Neutrophil (primary cell): ENCODE measurements at regions not wholly inside any gene's neighbourhood (a gene's known extent, or its start where the extent isn't known, plus 50 kb on each side); places are given as distances from the start of the nearest gene placed in this dataset.

Experiments
- H3K27ac ChIP-seq: fragments of 200-600 bp; sonication (generic); 2 replicates; pipeline ENCODE4 v1.5.1; 2016; ENCODE audit warnings: mild to moderate bottlenecking, moderate library complexity
- H3K27me3 ChIP-seq: fragments of 200-600 bp; sonication (generic); 2 replicates; pipeline ENCODE4 v1.6.0; 2016; ENCODE audit warnings: mild to moderate bottlenecking
- H3K36me3 ChIP-seq: fragments of 200-600 bp; sonication (generic); 2 replicates; pipeline ENCODE4 v1.5.1; 2017
- H3K4me1 ChIP-seq, 2 experiments: fragments of 200-600 bp in 1 of 2; sonication (generic) in 1 of 2; 1 replicate in 1 of 2; 2 replicates in 1 of 2; pipeline versions ENCODE4 v1.5.1 to v1.6.1; 2013 to 2016; ENCODE audit warnings: low read depth in 1 of 2, low read length in 1 of 2, mild to moderate bottlenecking in 1 of 2, moderate library complexity in 1 of 2; ENCODE audit not compliant: control insufficient read depth in 1 of 2, insufficient read depth in 1 of 2
- H3K4me3 ChIP-seq, 2 experiments: fragments of 200-600 bp in 1 of 2; sonication (generic) in 1 of 2; 1 replicate in 1 of 2; 2 replicates in 1 of 2; pipeline ENCODE4 v1.5.1; 2013 to 2016; ENCODE audit warnings: low read depth in 1 of 2, low read length in 1 of 2, mild to moderate bottlenecking in 1 of 2, moderate library complexity in 1 of 2
- H3K9me3 ChIP-seq: fragments of 200-600 bp; sonication (generic); 2 replicates; pipeline ENCODE4 v1.5.1; 2016
- CTCF ChIP-seq: fragments of 200-600 bp; sonication (generic); IDR thresholded peaks from 2 replicates; pipeline ENCODE4 v1.5.1; 2016; ENCODE audit warnings: antibody characterized with exemption

- Histone ChIP-seq H3K27me3 (no peaks in the 10 kb centered on the region), H3K9me3 (no peaks in the 10 kb centered on the region), H3K4me1 (peaks cover 17 to 20% of the 10 kb centered on the region in 2 experiments), H3K27ac (no peak overlapping the region), H3K36me3 (no peaks in the 10 kb centered on the region), H3K4me3 (no peak overlapping the region)
- no peak for TF ChIP-seq CTCF
These were observed 271.6 kb downstream of the AUH start for GRCh38 chr9:91090130-91090410.

GRCh38 chr9:91092214-91092613 is 269.5 kb downstream of the AUH start:
- Histone ChIP-seq H3K27me3 (no peaks in the 10 kb centered on the region), H3K36me3 (no peaks in the 10 kb centered on the region), H3K4me3 (no peak overlapping the region), H3K27ac (no peak overlapping the region), H3K4me1 (peaks cover 0 to under 1% of the 10 kb centered on the region in 2 experiments), H3K9me3 (no peaks in the 10 kb centered on the region)
- no peak for TF ChIP-seq CTCF

- H3K4me1 ChIP-seq = peaks cover 3 to 6% of the 10 kb centered on the region in 2 experiments
- H3K36me3 ChIP-seq = no peaks in the 10 kb centered on the region
- no peaks in the 10 kb centered on the region for H3K27me3 ChIP-seq
- H3K9me3 ChIP-seq = no peaks in the 10 kb centered on the region
- no peak overlapping the region for H3K4me3 ChIP-seq
- H3K27ac ChIP-seq = no peak overlapping the region
- TF ChIP-seq CTCF = no peak
These were observed 267.2 kb downstream of the AUH start for GRCh38 chr9:91094324-91095088.

- no peak for TF ChIP-seq CTCF
- Histone ChIP-seq H3K27ac (no peak overlapping the region), H3K4me1 (peaks cover 18 to 22% of the 10 kb centered on the region in 2 experiments), H3K4me3 (no peak overlapping the region), H3K9me3 (no peaks in the 10 kb centered on the region), H3K36me3 (no peaks in the 10 kb centered on the region), H3K27me3 (no peaks in the 10 kb centered on the region)
These were observed 263.4 kb downstream of the AUH start for GRCh38 chr9:91098203-91098850.

GRCh38 chr9:91099436-91099835 is 262.3 kb downstream of the AUH start:
- H3K9me3 ChIP-seq = no peaks in the 10 kb centered on the region
- peaks cover 18 to 22% of the 10 kb centered on the region in 2 experiments for H3K4me1 ChIP-seq
- no peaks in the 10 kb centered on the region for H3K36me3 ChIP-seq
- H3K4me3 ChIP-seq = no peak overlapping the region
- no peak for TF ChIP-seq CTCF
- no peak overlapping the region for H3K27ac ChIP-seq
- H3K27me3 ChIP-seq = no peaks in the 10 kb centered on the region
